ENCODE measurements at regions not wholly inside any gene's neighbourhood (a gene's known extent, or its start where the extent isn't known, plus 50 kb on each side); places are given as distances from the start of the nearest gene placed in this dataset.
"Not testable (repeated sequence)": the region's sequence is repeated elsewhere in the genome, so short reads cannot be mapped to it uniquely, and the experiment has no call there.

GRCh38 chr1:213416461-213417224 lies 365.6 kb downstream of the RPS6KC1 start:
- no peak overlapping the region for H3K27ac Mint-ChIP-seq
- H3K4me3 Mint-ChIP-seq = no peak overlapping the region
- no peak for DNase-seq
- no peak for TF ChIP-seq CTCF (IDR thresholded peaks at IDR 0.05)
- no peaks in the 10 kb centered on the region; the same call in 1 of the 2 replicates for H3K27me3 Mint-ChIP-seq (ENCODE audit: insufficient read depth)
- peaks cover 46% of the 10 kb centered on the region for H3K9me3 Mint-ChIP-seq
- 0 out of 2 replicates have a peak, but pooled peaks cover 4% of the 10 kb centered on the region for H3K36me3 Mint-ChIP-seq (ENCODE audit: low read depth)
- no peaks in the 10 kb centered on the region for H3K4me1 Mint-ChIP-seq (ENCODE audit: low read depth)

- no peak for TF ChIP-seq CTCF (IDR thresholded peaks at IDR 0.05)
- no peak for DNase-seq
- 0 out of 2 replicates have a peak, but pooled peaks cover 4% of the 10 kb centered on the region for H3K36me3 Mint-ChIP-seq (ENCODE audit: low read depth)
- no peak overlapping the region for H3K27ac Mint-ChIP-seq
- H3K9me3 Mint-ChIP-seq = peaks cover 44% of the 10 kb centered on the region
- H3K4me3 Mint-ChIP-seq = no peak overlapping the region
- no peaks in the 10 kb centered on the region for H3K27me3 Mint-ChIP-seq (ENCODE audit: insufficient read depth)
- H3K4me1 Mint-ChIP-seq (ENCODE audit: low read depth) = no peaks in the 10 kb centered on the region
These were observed 366.3 kb downstream of the RPS6KC1 start for GRCh38 chr1:213417225-213417820.

GRCh38 chr1:213417846-213418245 lies 366.8 kb downstream of the RPS6KC1 start:
- Mint-ChIP-seq H3K27me3 (ENCODE audit: insufficient read depth) (no peaks in the 10 kb centered on the region), H3K27ac (no peak overlapping the region)

GRCh38 chr1:213418268-213419071 lies 367.4 kb downstream of the RPS6KC1 start:
- no peak for TF ChIP-seq CTCF (IDR thresholded peaks at IDR 0.05)

More at GRCh38 chr1:213417846-213418245, 366.8 kb downstream of the RPS6KC1 start:
- H3K9me3 Mint-ChIP-seq = peaks cover 39% of the 10 kb centered on the region
- DNase-seq = no peak
- H3K36me3 Mint-ChIP-seq (ENCODE audit: low read depth) = 0 out of 2 replicates have a peak, but pooled peaks cover 4% of the 10 kb centered on the region
- TF ChIP-seq CTCF (IDR thresholded peaks at IDR 0.05) = no peak
- no peaks in the 10 kb centered on the region for H3K4me1 Mint-ChIP-seq (ENCODE audit: low read depth)
- H3K4me3 Mint-ChIP-seq = no peak overlapping the region

GRCh38 chr1:213419401-213420030 lies 368.5 kb downstream of the RPS6KC1 start:
- TF ChIP-seq CTCF (IDR thresholded peaks at IDR 0.05) = no peak
- H3K36me3 Mint-ChIP-seq (ENCODE audit: low read depth) = 0 out of 2 replicates have a peak, but pooled peaks cover 4% of the 10 kb centered on the region
- peaks cover 30% of the 10 kb centered on the region for H3K9me3 Mint-ChIP-seq
- no peak overlapping the region for H3K27ac Mint-ChIP-seq
- no peaks in the 10 kb centered on the region; the same call in 1 of the 2 replicates for H3K27me3 Mint-ChIP-seq (ENCODE audit: insufficient read depth)
- no peak overlapping the region for H3K4me3 Mint-ChIP-seq
- no peak for DNase-seq
- no peaks in the 10 kb centered on the region for H3K4me1 Mint-ChIP-seq (ENCODE audit: low read depth)

More at GRCh38 chr1:213418268-213419071, 367.4 kb downstream of the RPS6KC1 start:
- no peak overlapping the region for H3K27ac Mint-ChIP-seq
- no peak overlapping the region for H3K4me3 Mint-ChIP-seq
- no peaks in the 10 kb centered on the region for H3K27me3 Mint-ChIP-seq (ENCODE audit: insufficient read depth)
- H3K4me1 Mint-ChIP-seq (ENCODE audit: low read depth) = no peaks in the 10 kb centered on the region
- H3K36me3 Mint-ChIP-seq (ENCODE audit: low read depth) = 0 out of 2 replicates have a peak, but pooled peaks cover 4% of the 10 kb centered on the region
- H3K9me3 Mint-ChIP-seq = peaks cover 37% of the 10 kb centered on the region
- no peak for DNase-seq

GRCh38 chr1:213421178-213421577 lies 370.1 kb downstream of the RPS6KC1 start:
- H3K4me3 Mint-ChIP-seq; H3K27me3 Mint-ChIP-seq (ENCODE audit: insufficient read depth); H3K27ac Mint-ChIP-seq; H3K36me3 Mint-ChIP-seq (ENCODE audit: low read depth); H3K4me1 Mint-ChIP-seq (ENCODE audit: low read depth); DNase-seq: not testable (repeated sequence)
- peaks cover 38% of the 10 kb centered on the region for H3K9me3 Mint-ChIP-seq

Data from HFFc6 (cell line).